ENCODE measurements at regions not wholly inside any gene's neighbourhood (a gene's known extent, or its start where the extent isn't known, plus 50 kb on each side); places are given as distances from the start of the nearest gene placed in this dataset.

- intact Hi-C loops (cut with DNase I; ENCODE audit: low total_unique reads) (loop anchor here (5.0 kb wide), 1 partner anchor 340 kb away; no protein-coding TSS in a partner anchor), in situ Hi-C loops (cut with MboI; ENCODE audit: low sequenced_read_pairs in 4 of 4) (no loop called here)
- Histone ChIP-seq H3K36me3 (no peaks in the 10 kb centered on the region), H3K4me1 (peaks cover 2 to 8% of the 10 kb centered on the region in 2 donors), H3K27me3 (no peaks in the 10 kb centered on the region), H3K4me3 (no peak overlapping the region), H3K9me3 (no peaks in the 10 kb centered on the region), H3K27ac (no peak overlapping the region)
- DNase-seq (no peak), ATAC-seq (no peak)
- no peak for TF ChIP-seq CTCF (IDR thresholded peaks at IDR 0.05 in 4 of 5, conservative IDR thresholded peaks at IDR 0.05 in 1 of 5)
- TF ChIP-seq POLR2A (IDR thresholded peaks at IDR 0.05), result no peak
Measured at GRCh38 chr11:115677190-115677589, 173.0 kb upstream of the CADM1 start.

- Histone ChIP-seq H3K4me1 (peaks cover 2 to 8% of the 10 kb centered on the region in 2 donors), H3K4me3 (no peak overlapping the region), H3K27ac (no peak overlapping the region), H3K9me3 (no peaks in the 10 kb centered on the region), H3K36me3 (no peaks in the 10 kb centered on the region), H3K27me3 (no peaks in the 10 kb centered on the region)
- no peak for ATAC-seq
- TF ChIP-seq CTCF (IDR thresholded peaks at IDR 0.05 in 4 of 5, conservative IDR thresholded peaks at IDR 0.05 in 1 of 5) (no peak), POLR2A (IDR thresholded peaks at IDR 0.05) (no peak)
- intact Hi-C loops (cut with DNase I; ENCODE audit: low total_unique reads) (loop anchor here (5.0 kb wide), 1 partner anchor 339 kb away; no protein-coding TSS in a partner anchor), in situ Hi-C loops (cut with MboI; ENCODE audit: low sequenced_read_pairs in 4 of 4) (no loop called here)
- DNase-seq, result no peak
Measured at GRCh38 chr11:115676768-115677167, 172.6 kb upstream of the CADM1 start.

GRCh38 chr11:115676206-115676605 lies 172.0 kb upstream of the CADM1 start:
- H3K9me3 ChIP-seq, result no peaks in the 10 kb centered on the region
- H3K4me1 ChIP-seq, result peaks cover 2 to 8% of the 10 kb centered on the region in 2 donors
- H3K36me3 ChIP-seq, result no peaks in the 10 kb centered on the region
- DNase-seq (no peak), ATAC-seq (no peak)
- TF ChIP-seq CTCF (IDR thresholded peaks at IDR 0.05 in 4 of 5, conservative IDR thresholded peaks at IDR 0.05 in 1 of 5), result no peak
- no peak for TF ChIP-seq POLR2A (IDR thresholded peaks at IDR 0.05)
- intact Hi-C loops (cut with DNase I; ENCODE audit: low total_unique reads) (loop anchor here (5.0 kb wide), 1 partner anchor 339 kb away; no protein-coding TSS in a partner anchor), in situ Hi-C loops (cut with MboI; ENCODE audit: low sequenced_read_pairs in 4 of 4) (no loop called here)
- no peak overlapping the region for H3K27ac ChIP-seq
- H3K27me3 ChIP-seq, result no peaks in the 10 kb centered on the region
- H3K4me3 ChIP-seq, result no peak overlapping the region

- no peak overlapping the region for H3K27ac ChIP-seq
- intact Hi-C loops (cut with DNase I; ENCODE audit: low total_unique reads), result loop anchor here (5.0 kb wide), 1 partner anchor 338 kb away; no protein-coding TSS in a partner anchor
- no peaks in the 10 kb centered on the region for H3K27me3 ChIP-seq
- H3K4me3 ChIP-seq, result no peak overlapping the region
- in situ Hi-C loops (cut with MboI; ENCODE audit: low sequenced_read_pairs in 4 of 4), result no loop called here
- H3K9me3 ChIP-seq, result no peaks in the 10 kb centered on the region
- TF ChIP-seq POLR2A (IDR thresholded peaks at IDR 0.05) (no peak), CTCF (IDR thresholded peaks at IDR 0.05 in 4 of 5, conservative IDR thresholded peaks at IDR 0.05 in 1 of 5) (no peak)
- peaks cover 2 to 8% of the 10 kb centered on the region in 2 donors for H3K4me1 ChIP-seq
- H3K36me3 ChIP-seq, result no peaks in the 10 kb centered on the region
- ATAC-seq (no peak), DNase-seq (no peak)
Measured at GRCh38 chr11:115674937-115675544, 170.8 kb upstream of the CADM1 start.

All from gastrocnemius medialis (tissue), 4 donors.